ENCODE measurements at regions not wholly inside any gene's neighbourhood (a gene's known extent, or its start where the extent isn't known, plus 50 kb on each side); places are given as distances from the start of the nearest gene placed in this dataset.

- Histone ChIP-seq H2AFZ (ENCODE audit: low read length) (no peak overlapping the region), H3K27ac (ENCODE audit: extremely low read length, insufficient read depth, low read length) (no peak overlapping the region), H3K9me3 (ENCODE audit: low read length) (no peaks in the 10 kb centered on the region), H3K4me2 (ENCODE audit: low read depth, low read length) (no peak overlapping the region), H4K20me1 (ENCODE audit: insufficient read depth, low read length) (no peaks in the 10 kb centered on the region), H3K4me3 (replicated peaks in 1 of 3; ENCODE audit: insufficient read depth in 1 of 3, low read depth in 2 of 3, low read length in 3 of 3) (no peak overlapping the region), H3K27me3 (ENCODE audit: control insufficient read depth in 1 of 2, insufficient read depth in 2 of 2, low read length in 2 of 2) (peaks cover 0 to 8% of the 10 kb centered on the region in 2 experiments; a peak in 2 of 5 replicates), H3K4me1 (ENCODE audit: insufficient read depth, low read length) (no peaks in the 10 kb centered on the region), H3K79me2 (ENCODE audit: insufficient read depth, low read length) (no peaks in the 10 kb centered on the region), H3K9ac (ENCODE audit: insufficient read depth, low read depth, low read length) (no peak overlapping the region), H3K36me3 (replicated peaks in 1 of 2; ENCODE audit: control insufficient read depth in 1 of 2, insufficient read depth in 2 of 2, low read length in 2 of 2) (no peaks in the 10 kb centered on the region)
- ChIA-PET CTCF (ENCODE audit: low intra/inter-chr PET ratio, low total read pairs) (no interaction called here), POLR2A (no interaction called here)
- 12% methylated on average over 6 of the region's 6 CpGs for WGBS (ENCODE audit: low lambda C conversion rate)
- no peak for FAIRE-seq
- no TSS peak for BruUV-seq (replicated peaks)
- ATAC-seq, result no peak
- DNase-seq (ENCODE audit: low spot score), result no peak
- intact Hi-C loops (cut with micrococcal nuclease; ENCODE audit: unreplicated experiment) (no loop called here), in situ Hi-C loops (cut with HindIII; ENCODE audit: extremely low pct_ligation_motif_present, low pct_unique_long_range_greater_than_20kb) (loop anchor here (10.0 kb wide), 1 partner anchor 96 kb away; no protein-coding TSS in a partner anchor)
- TF ChIP-seq ZNF672 (CRISPR knock-in tag; IDR thresholded peaks at IDR 0.05) (no peak), ZNF318 (CRISPR knock-in tag; IDR thresholded peaks at IDR 0.05) (no peak), PRPF4 (IDR thresholded peaks at IDR 0.05; ENCODE audit: low read depth, low read length, poor library complexity, severe bottlenecking) (no peak), SNAI1 (CRISPR knock-in tag; IDR thresholded peaks at IDR 0.05; ENCODE audit: borderline replicate concordance) (no peak), ZNF792 (CRISPR knock-in tag; IDR thresholded peaks at IDR 0.05) (no peak), CCDC6 (CRISPR knock-in tag; IDR thresholded peaks at IDR 0.05) (no peak), ATF1 (CRISPR knock-in tag; IDR thresholded peaks at IDR 0.05) (no peak), RCOR2 (CRISPR knock-in tag; IDR thresholded peaks at IDR 0.05) (no peak), RARA (CRISPR knock-in tag; IDR thresholded peaks at IDR 0.05) (no peak), HNF1B (CRISPR knock-in tag; IDR thresholded peaks at IDR 0.05) (no peak), CENPX (CRISPR knock-in tag; IDR thresholded peaks at IDR 0.05) (no peak), SNAPC5 (CRISPR knock-in tag; IDR thresholded peaks at IDR 0.05; ENCODE audit: borderline replicate concordance) (no peak), ZNF260 (CRISPR knock-in tag; IDR thresholded peaks at IDR 0.05; ENCODE audit: borderline replicate concordance, low read depth) (no peak), PBX2 (CRISPR knock-in tag; IDR thresholded peaks at IDR 0.05) (no peak)
Observed at GRCh38 chr9:33628865-33629410, 104.9 kb downstream of the ANKRD18B start.

Data from HepG2 (cell line).